CD1c-positive myeloid dendritic cell (primary cell): ENCODE measurements at regions not wholly inside any gene's neighbourhood (a gene's known extent, or its start where the extent isn't known, plus 50 kb on each side); places are given as distances from the start of the nearest gene placed in this dataset.
"Not testable (repeated sequence)": the region's sequence is repeated elsewhere in the genome, so short reads cannot be mapped to it uniquely, and the experiment has no call there.

ENCODE experiments used
- DNase-seq: peaks from one replicate; pipeline ENCODE4 v3.0.0-alpha.2; 2016; ENCODE audit errors: extremely low spot score

- no peak for DNase-seq
Observed at GRCh38 chr6:141877275-141877983, 255.3 kb upstream of the GJE1 start.

DNA sequence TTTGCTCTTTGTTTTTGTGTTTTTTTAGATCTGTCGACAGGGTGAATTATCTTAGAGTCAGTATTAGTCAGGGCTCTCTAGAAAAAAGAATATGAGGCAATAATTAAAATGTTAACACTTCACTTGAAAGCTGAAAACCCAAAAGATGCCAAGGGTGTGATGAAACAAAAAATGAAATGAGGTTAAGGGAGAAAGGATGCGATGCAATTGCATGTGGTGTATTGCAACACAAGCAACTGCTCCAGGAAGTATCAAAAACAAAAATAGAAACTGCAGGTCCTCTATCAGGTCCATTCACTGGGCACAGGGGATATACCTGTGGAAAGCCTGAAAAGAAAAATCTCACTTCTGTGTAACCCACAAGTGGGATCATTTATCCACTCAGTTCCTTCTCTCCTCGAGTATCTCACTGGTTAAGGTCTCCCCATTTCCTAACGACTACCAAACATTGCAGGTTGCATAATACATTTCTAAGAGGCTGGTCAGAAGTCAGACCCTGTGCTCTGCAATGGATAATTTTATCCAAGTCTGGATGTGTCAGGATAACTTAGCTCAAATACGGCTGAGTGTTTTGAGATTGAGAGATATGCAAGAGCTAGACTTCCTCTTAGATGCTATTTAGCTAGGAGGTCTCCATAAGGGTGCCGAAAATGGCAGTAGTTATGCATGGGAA is 257.7 kb upstream of the GJE1 start:
- no peak for DNase-seq

DNA sequence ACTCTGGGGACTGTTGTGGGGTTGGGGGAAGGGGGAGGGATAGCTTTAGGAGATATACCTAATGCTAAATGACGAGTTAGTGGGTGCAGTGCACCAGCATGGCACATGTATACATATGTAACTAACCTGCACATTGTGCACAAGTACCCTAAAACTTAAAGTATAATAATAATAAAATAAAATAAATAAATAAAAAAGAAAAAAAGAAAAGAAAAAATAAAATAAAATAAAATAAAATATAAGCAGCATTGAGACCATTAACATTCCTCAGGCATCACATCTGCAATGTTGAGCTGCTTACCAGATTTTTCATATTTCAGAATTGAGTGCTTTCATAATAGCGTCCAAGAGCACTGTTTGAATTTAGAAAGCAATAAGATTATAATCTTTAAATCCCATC is 263.2 kb upstream of the GJE1 start:
- not testable (repeated sequence) for DNase-seq

GRCh38 chr6:141867767-141868166 is 265.0 kb upstream of the GJE1 start:
- DNase-seq: no peak

GRCh38 chr6:141866731-141867497 is 265.8 kb upstream of the GJE1 start:
- DNase-seq: no peak

DNA sequence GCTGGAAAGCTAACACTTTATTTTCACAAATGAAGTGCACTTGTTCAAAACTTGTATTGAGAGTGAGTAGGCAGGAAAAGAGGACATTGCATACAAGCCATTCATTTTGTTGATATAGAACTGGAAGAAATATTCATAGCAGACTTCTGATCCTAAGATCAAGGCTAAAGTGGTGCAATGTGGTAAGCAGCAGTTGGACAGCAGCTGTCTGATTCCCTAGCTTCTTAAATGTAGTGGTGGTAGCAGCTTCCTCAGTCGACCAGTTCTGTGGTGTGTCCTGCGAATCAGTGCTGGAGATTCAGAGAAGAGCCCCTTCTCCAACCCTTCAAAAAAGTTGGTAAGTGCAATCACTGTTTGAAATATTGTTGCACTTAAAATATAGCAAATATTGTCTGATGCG is 281.7 kb upstream of the GJE1 start:
- DNase-seq: no peak

DNA sequence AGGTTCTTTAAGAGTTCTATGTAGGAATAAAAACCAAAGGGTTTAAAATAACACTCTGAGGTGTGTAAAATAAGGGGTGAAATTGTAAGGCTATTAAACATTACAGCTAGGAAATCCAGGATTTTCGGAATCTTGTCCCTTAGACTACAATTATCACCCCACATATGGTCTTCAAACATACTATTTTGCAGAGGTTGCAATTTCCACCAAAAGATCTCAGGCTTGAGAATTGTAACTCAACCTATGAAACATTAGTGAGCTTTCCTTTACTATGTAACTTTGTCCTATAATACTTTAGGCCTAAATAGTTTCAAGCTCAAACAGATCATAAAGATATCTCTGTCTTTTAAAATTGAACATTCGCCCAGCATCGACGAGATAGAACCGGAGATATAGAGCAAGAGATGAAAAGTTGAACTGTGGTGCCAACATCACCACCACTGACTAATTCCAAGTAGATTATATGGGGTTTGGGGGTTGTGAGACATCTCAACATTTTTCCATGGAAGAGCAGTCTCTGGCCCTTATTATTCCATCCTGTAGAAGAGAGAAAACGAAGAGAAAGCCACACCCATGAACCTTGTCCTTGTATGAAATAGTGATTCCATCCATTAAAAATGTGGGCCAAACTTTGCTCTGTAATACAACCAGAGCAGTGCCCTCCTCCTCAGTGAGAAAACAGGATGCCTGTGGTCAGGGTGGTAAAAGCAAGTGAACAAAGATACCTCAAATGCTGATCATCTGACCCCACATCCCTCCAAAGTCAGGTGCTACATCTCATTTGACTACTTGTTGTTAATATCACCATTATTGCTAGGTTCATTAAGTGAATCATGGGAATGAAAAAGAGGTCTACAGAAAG is 284.5 kb upstream of the GJE1 start:
- DNase-seq: no peak

DNA sequence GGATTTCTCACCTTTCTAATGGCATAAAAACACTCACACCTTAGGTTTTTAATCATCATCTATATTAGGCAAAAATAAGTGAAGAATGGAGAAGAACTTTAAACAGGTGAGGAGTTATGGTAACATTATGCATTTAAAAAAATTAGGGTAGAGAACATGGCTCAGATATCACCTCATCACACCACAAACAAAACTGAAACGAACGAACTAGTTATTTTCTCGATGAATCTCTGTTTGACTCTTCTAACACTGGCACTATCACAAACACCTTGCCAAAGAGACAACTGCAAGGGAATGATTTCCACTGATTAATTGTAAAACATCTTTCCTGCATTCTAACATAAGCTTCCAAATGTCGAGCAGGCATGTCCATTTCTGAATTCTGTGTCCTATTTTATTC is 286.1 kb upstream of the GJE1 start:
- no peak for DNase-seq

GRCh38 chr6:141843178-141843834 is 289.4 kb upstream of the GJE1 start:
- DNase-seq: no peak

GRCh38 chr6:141833001-141833655 is 299.6 kb upstream of the GJE1 start:
- DNase-seq: no peak

DNA sequence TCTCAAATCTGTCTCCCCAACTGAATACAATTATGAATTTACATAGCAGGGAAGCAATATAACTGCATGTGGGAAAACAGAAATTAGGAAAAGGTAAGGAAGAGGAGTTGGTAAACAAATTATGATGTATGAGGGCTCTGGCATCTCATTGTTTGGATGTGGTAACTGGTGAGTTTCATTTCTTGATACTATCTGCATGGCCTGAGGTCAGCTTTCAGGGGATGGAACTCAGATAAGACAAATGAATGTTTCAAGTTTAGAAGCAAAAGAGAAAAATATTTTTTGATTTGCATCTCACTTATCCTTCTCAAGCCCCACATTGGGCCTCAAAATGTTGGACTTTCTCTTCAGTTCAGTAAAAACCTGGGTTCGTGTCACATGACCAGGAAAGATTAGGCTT is 302.2 kb upstream of the GJE1 start:
- DNase-seq: no peak

DNA sequence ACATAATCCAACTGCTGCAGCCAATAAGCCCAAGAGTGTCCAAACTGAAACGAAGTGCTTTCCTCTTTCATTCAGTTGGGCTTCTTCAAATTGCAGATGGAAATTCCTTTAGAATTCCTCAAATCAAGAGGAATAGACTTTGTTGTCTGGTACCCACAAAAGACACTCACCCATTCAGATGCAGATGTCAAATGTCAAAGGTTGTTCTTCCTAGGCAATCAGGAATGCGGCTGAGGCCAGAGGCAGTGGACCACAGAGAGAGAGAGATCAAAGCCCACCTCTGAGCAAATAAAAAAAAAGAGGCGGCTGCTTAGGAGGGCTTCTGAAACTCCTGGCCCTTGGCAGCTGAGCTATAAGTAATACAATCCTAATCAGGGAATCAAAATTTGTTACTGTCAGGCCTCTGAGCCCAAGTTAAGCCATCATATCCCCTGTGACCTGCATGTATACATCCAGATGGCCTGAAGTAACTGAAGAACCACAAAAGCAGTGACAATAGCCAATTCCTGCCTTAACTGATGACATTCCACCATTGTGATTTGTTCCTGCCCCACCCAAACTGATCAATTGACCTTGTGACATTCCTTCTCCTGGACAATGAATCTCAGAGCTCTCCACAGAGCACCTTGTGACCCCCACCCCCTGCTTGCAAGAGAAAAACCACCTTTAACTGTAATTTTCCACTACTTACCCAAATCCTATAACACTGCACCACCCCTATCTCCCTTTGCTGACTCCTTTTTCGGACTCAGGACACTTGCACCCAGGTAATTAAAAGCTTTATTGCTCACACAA is 303.0 kb upstream of the GJE1 start:
- no peak for DNase-seq

GRCh38 chr6:141824350-141824749 is 308.4 kb upstream of the GJE1 start:
- DNase-seq: no peak

DNA sequence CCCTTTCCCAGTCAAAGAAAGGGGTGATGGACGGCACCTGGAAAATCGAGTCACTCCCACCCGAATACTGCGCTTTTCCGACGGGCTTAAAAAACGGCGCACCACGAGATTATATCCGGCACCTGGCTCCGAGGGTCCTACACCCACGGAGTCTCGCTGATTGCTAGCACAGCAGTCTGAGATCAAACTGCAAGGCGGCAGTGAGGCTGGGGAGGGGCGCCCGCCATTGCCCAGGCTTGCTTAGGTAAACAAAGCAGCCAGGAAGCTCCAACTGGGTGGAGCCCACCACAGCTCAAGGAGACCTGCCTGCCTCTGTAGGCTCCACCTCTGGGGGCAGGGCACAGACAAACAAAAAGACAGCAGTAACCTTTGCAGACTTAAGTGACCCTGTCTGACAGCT is 317.7 kb upstream of the GJE1 start:
- not testable (repeated sequence) for DNase-seq

- no peak for DNase-seq
Observed at GRCh38 chr6:141809901-141810300, 322.8 kb upstream of the GJE1 start.

DNA sequence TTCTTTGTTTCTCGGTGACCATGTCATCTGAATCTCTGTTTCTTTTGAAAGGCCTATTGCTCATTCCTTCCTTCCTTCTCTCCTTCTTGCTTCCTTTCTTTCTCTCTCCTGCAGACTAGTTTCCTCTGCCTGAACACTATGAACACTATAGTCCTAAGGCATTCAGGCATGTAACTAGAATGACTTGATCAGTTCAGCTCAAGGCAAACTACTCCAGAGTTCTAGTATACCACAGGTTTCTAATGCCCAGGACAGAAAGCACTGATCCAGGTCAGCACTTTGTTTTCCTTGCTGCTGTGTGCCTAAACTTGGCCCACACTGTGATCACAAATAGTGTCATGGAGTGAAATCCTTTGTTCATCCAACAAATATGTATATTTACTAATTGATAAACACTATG is 324.1 kb upstream of the GJE1 start:
- DNase-seq: no peak

DNA sequence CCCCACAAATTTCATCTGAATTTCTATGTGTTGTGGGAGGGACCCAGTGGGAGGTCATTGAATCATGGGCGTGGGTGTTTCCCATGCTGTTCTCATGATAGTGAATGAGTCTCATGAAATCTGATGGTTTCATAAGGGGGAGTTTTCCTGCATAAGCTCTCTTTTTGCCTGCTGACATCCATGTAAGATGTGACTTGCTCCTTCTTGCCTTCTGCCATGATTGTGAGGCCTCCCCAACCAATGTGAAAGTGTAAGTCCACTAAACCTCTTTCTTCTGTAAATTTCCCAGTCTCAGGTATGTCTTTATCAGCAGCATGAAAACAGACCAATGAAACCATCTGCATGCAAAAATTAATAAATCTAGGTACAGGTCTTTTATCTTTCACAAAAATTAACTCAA is 331.8 kb upstream of the GJE1 start:
- not testable (repeated sequence) for DNase-seq

- no peak for DNase-seq
Observed at GRCh38 chr6:141790921-141791320, 341.8 kb upstream of the GJE1 start.

GRCh38 chr6:141788096-141788495 is 344.6 kb upstream of the GJE1 start:
- no peak for DNase-seq

DNA sequence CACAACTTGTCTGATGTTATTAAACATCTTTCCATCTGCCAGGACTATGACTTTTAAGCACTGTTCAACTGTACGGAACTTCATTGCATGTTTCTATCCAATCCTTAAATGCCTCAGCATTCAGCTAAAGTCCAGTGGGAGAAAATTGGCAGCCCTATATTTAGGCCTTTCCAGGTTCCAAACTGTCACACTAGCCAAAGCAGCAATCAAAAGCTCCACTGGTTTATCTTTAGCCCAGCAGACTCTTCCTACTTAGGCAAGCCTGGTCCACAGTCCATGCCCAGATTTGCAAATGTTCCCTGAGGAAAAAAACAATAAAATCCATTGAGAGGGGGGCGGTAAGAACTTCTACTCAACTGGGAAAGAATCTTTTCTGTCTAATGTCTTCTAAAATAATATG is 349.1 kb upstream of the GJE1 start:
- DNase-seq: no peak
